ENCODE measurements at regions not wholly inside any gene's neighbourhood (a gene's known extent, or its start where the extent isn't known, plus 50 kb on each side); places are given as distances from the start of the nearest gene placed in this dataset.

DNA sequence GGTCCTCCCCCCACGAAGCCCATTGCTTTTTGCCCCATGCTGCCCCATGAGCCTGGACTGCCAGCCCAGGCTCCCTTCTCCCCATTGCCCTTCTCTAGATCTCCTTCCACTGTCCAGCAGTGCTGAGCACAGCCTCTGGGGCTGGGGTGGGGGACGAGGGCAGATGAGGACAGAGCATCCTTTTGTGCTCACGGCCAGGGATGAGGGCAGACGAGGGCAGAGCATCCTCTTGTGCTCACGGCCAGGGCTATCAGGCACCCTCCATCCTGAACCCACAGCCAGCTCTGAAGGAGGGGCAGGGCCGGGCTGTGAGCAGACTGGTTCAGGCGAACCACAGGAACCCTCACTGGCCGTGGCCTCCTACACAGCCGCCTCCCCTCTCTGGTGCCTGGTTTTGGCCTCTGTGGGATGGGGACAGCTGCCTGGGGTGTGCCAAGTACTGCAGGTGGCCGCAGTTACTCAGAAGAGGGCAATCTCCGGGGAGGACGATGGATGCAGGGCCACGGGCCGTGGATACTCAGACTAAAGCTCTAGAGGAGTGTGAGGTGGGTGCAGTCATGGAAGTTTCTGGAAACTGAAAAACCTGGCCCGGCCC, 1258.8 kb downstream of the BRD1 start:
- no peak for DNase-seq
- 81 to 91% (median 84%) methylated on average over 14 to 15 of the region's 15 CpGs for WGBS, 5 donors

DNA sequence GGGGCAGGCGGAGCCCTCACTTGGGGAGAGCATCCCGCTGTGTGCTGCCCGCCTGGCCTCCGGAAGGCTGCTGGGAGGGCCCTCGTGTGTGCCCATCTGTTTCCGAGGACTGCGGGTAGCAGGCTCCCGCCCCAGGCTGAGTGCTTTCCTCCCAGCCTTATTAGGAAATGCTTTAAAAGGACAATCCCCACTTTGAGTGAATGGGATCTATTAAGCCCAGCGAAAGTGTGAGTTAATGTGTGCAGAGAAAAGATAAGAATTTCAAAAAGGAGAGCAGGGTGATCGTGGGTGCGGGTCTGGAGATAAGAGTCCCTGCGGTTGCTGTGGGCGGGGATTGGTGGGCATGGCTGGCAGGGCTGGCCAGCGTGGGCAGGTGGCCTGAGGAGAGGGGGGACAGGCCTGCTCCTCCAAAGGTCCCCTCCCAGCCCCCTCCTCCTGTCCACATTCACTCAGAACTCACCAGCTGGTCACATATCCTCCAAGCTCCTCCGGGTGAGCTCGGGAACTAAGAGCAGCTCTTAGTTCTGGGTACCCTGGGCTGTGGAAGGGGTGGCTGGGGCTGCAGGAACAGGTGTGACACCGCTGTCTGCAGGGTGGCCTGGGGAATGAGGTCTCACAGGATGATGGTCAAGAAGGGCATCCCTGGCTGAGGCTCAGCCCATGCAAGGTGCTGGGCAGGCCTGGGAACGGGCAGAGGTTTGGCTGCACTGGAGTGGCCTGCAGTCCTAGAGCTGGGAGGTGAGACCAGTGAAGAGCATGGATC, 1260.3 kb downstream of the BRD1 start:
- WGBS, 5 donors, result 17 to 28% (median 26%) methylated on average over 18 of the region's 18 CpGs
- no peak for DNase-seq

More for the DNA sequence above, 1258.8 kb downstream of the BRD1 start:
- intact Hi-C loops (cut with DNase I; ENCODE audit: low total_unique reads), result no loop called here
- no peaks in the 10 kb centered on the region for H3K36me3 ChIP-seq
- H3K9me3 ChIP-seq, result peaks cover 0 to 40% (median 29%) of the 10 kb centered on the region in 8 donors
- H3K27me3 ChIP-seq (replicated peaks in 1 of 7), result peaks cover 0 to 68% (median 2%) of the 10 kb centered on the region in 7 donors
- TF ChIP-seq, protein P1, sequence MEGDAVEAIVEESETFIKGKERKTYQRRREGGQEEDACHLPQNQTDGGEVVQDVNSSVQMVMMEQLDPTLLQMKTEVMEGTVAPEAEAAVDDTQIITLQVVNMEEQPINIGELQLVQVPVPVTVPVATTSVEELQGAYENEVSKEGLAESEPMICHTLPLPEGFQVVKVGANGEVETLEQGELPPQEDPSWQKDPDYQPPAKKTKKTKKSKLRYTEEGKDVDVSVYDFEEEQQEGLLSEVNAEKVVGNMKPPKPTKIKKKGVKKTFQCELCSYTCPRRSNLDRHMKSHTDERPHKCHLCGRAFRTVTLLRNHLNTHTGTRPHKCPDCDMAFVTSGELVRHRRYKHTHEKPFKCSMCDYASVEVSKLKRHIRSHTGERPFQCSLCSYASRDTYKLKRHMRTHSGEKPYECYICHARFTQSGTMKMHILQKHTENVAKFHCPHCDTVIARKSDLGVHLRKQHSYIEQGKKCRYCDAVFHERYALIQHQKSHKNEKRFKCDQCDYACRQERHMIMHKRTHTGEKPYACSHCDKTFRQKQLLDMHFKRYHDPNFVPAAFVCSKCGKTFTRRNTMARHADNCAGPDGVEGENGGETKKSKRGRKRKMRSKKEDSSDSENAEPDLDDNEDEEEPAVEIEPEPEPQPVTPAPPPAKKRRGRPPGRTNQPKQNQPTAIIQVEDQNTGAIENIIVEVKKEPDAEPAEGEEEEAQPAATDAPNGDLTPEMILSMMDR (IDR thresholded peaks at IDR 0.05 in 8 of 11, conservative IDR thresholded peaks at IDR 0.05 in 3 of 11), result no peak
- TF ChIP-seq POLR2AphosphoS5 (IDR thresholded peaks at IDR 0.05), result no peak
- TF ChIP-seq POLR2A (IDR thresholded peaks at IDR 0.05), result no peak
- H3K4me3 ChIP-seq, result no peak overlapping the region
- H3K27ac ChIP-seq, result no peak overlapping the region
- H3K4me1 ChIP-seq, result peaks cover 0 to 10% (median 0%) of the 10 kb centered on the region in 6 donors

DNA sequence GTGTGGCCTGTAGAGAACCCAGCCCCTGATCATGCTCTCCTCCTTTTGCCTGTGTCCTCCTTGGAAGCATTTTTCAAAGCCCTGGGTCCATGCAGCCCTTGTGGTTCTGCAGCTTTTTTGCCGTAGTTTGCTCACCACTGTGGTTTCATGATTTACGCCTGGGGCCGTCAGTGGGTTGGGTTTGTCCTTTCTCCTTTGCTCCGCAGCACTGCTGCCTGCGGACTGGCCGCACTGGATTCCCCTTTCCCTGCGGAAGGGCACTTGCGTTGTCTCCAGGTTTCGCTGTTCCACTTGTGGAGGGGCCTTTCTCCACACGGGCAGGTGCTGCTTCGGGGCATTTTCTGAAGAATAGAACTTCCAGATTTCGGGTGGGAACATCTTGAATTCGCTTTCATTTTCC, 1260.9 kb downstream of the BRD1 start:
- 17 to 43% (median 23%) methylated on average over 13 of the region's 13 CpGs for WGBS, 5 donors
- Histone ChIP-seq H3K36me3 (no peaks in the 10 kb centered on the region), H3K27me3 (replicated peaks in 1 of 7) (peaks cover 0 to 56% (median 0%) of the 10 kb centered on the region in 7 donors), H3K27ac (no peak overlapping the region), H3K9me3 (peaks cover 0 to 28% (median 22%) of the 10 kb centered on the region in 8 donors), H3K4me3 (no peak overlapping the region), H3K4me1 (peaks cover 0 to 10% (median 0%) of the 10 kb centered on the region in 6 donors)
- intact Hi-C loops (cut with DNase I; ENCODE audit: low total_unique reads), result no loop called here
- no peak for DNase-seq
- TF ChIP-seq POLR2A (IDR thresholded peaks at IDR 0.05), result no peak
- no peak for TF ChIP-seq POLR2AphosphoS5 (IDR thresholded peaks at IDR 0.05)
- TF ChIP-seq, protein P1 (IDR thresholded peaks at IDR 0.05 in 8 of 11, conservative IDR thresholded peaks at IDR 0.05 in 3 of 11), result no peak

More for the DNA sequence above, 1260.3 kb downstream of the BRD1 start:
- intact Hi-C loops (cut with DNase I; ENCODE audit: low total_unique reads), result no loop called here
- Histone ChIP-seq H3K4me1 (peaks cover 0 to 10% (median 0%) of the 10 kb centered on the region in 6 donors), H3K27ac (no peak overlapping the region), H3K27me3 (replicated peaks in 1 of 7) (peaks cover 0 to 60% (median 0%) of the 10 kb centered on the region in 7 donors), H3K9me3 (peaks cover 0 to 35% (median 28%) of the 10 kb centered on the region in 8 donors), H3K4me3 (no peak overlapping the region), H3K36me3 (no peaks in the 10 kb centered on the region)
- no peak for TF ChIP-seq POLR2AphosphoS5 (IDR thresholded peaks at IDR 0.05)

DNA sequence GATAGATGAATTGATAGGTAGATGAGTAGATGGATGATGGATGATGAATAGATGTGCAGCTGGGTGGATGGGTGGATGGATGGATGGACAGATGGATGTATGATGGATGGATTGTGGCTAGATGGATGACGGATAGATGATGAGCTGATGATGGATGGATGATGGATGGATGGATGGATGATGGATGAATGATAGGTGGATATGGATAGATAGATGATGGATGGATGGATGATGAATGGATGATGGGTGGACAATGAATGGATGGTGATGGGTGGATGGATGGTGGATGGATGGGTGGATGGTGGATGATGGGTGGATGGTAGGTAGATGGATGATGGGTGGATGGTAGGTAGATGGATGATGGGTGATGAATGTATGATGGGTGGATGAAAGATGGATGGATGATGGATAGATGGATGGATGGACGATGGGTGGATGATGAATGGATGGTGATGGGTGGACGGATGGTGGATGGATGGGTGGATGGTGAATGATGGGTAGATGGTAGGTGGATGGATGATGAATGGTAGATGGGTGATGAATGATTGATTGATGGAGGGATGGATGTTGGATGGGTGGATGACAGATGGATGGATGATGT, 1261.7 kb downstream of the BRD1 start:
- no peak overlapping the region for H3K27ac ChIP-seq
- no peak overlapping the region for H3K4me3 ChIP-seq
- no peaks in the 10 kb centered on the region for H3K36me3 ChIP-seq
- WGBS, 5 donors, result 86 to 93% (median 87%) methylated on average over 3 of the region's 3 CpGs
- TF ChIP-seq, protein P1 (IDR thresholded peaks at IDR 0.05 in 8 of 11, conservative IDR thresholded peaks at IDR 0.05 in 3 of 11), result no peak
- no peak for TF ChIP-seq POLR2A (IDR thresholded peaks at IDR 0.05)
- no peak for TF ChIP-seq POLR2AphosphoS5 (IDR thresholded peaks at IDR 0.05)
- peaks cover 0 to 56% (median 0%) of the 10 kb centered on the region in 7 donors for H3K27me3 ChIP-seq (replicated peaks in 1 of 7)
- H3K9me3 ChIP-seq, result peaks cover 0 to 21% (median 15%) of the 10 kb centered on the region in 8 donors
- H3K4me1 ChIP-seq, result peaks cover 0 to 10% (median 0%) of the 10 kb centered on the region in 6 donors
- DNase-seq, result no peak
- intact Hi-C loops (cut with DNase I; ENCODE audit: low total_unique reads), result no loop called here

All from spleen (tissue), 11 donors.